Adrenal gland (tissue), 9 donors: ENCODE measurements at regions not wholly inside any gene's neighbourhood (a gene's known extent, or its start where the extent isn't known, plus 50 kb on each side); places are given as distances from the start of the nearest gene placed in this dataset.
A peak's percentile ranks its signal among the peaks of the same experiment; 100 is the strongest.

Experiments
- DNase-seq, 7 donors: peaks; one replicate each; pipeline ENCODE4 v3.0.0-alpha.2; 2019 to 2020
- H3K27ac ChIP-seq, 5 donors: fragments of 200-600 bp; sonication (generic) in 4 of 5; 1 replicate in 3 of 5; 2 replicates in 2 of 5; pipeline versions ENCODE4 v1.5.1 to v1.8.0; 2016 to 2020; ENCODE audit warnings: mild to moderate bottlenecking in 1 of 5
- H3K27me3 ChIP-seq: fragments of 200-600 bp; 2 replicates; pipeline ENCODE4 v1.8.0; 2021
- H3K36me3 ChIP-seq, 2 donors: fragments of 200-600 bp; replicated peaks in 1 of 2; 1 replicate in 1 of 2; 2 replicates in 1 of 2; pipeline versions ENCODE4 v1.5.1 to v1.8.0; 2018 to 2022
- H3K4me1 ChIP-seq, 2 donors: fragments of 200-600 bp; replicated peaks in 1 of 2; 1 replicate in 1 of 2; 2 replicates in 1 of 2; pipeline versions ENCODE4 v1.5.1 to v1.8.0; 2018 to 2021
- H3K4me3 ChIP-seq, 4 donors: fragments of 200-600 bp; sonication (generic) in 3 of 4; one replicate each; pipeline ENCODE4 v1.5.1; 2016 to 2018
- H3K9me3 ChIP-seq, 3 donors: fragments of 200-600 bp; sonication (generic) in 1 of 3; replicated peaks in 1 of 3; 1 replicate in 2 of 3; 2 replicates in 1 of 3; pipeline versions ENCODE4 v1.5.1 to v1.8.0; 2016 to 2021
- CTCF ChIP-seq, 6 experiments: fragments of 450-650 bp in 4 of 6; fragments of 200-600 bp in 2 of 6; sonication (generic) in 1 of 6; IDR thresholded peaks; 1 replicate in 5 of 6; 2 replicates in 1 of 6; pipeline versions ENCODE4 v1.5.1 to v1.8.0; 2016 to 2021; ENCODE audit warnings: antibody characterized with exemption in 6 of 6, mild to moderate bottlenecking in 2 of 6, moderate library complexity in 1 of 6
- POLR2A ChIP-seq, 2 donors: fragments of 450-650 bp; IDR thresholded peaks; one replicate each; pipeline ENCODE4 v1.6.1; 2017; ENCODE audit warnings: antibody characterized with exemption in 2 of 2, mild to moderate bottlenecking in 2 of 2, moderate library complexity in 1 of 2
- WGBS, 4 donors: extraction: QIAGEN DNeasy Blood & Tissue Kit in 2 of 4; methylation state at CpG; one replicate each; pipeline versions ENCODE4 v1.1.5 to v1.1.7; 2013 to 2017; 5-methylcytosine and 5-hydroxymethylcytosine counted together
- intact Hi-C, 2 donors: fragments of 100-400 bp; cut with DNase I; formaldehyde crosslinking; loops; one replicate each; pipeline versions ENCODE4 v1.14.1 to v1.15.0; 2022 to 2023
- donor health status: healthy with polysubstance abuse.
- donor health status: Bipolar disorder and iron deficiency.
- donor health status: DM: yes; HTN: yes; CAD: no.
- donor health status: DM: no; HTN: no; CAD: no.
- donor health status: DM: no; HTN: no; CAD: no.

DNA sequence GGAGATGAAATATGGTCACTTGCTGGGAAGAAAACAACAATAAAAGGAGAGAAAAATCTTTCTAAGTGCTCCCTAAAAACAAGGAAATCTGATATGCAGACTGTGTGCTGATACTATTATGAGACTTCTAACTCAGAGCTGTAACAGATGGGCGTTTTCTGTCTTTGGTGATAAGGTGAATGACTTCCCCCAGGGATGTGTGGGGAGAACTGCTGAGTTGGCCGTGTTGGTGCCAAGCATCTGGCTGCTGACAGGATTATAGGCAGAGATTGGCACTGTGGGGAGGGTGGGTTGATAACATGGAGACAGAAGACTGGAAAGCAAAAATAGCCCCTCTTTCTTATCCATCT is 438.5 kb upstream of the PLXNA2 start:
- H3K9me3 ChIP-seq, result no peaks in the 10 kb centered on the region
- WGBS, 4 donors, result 15 to 43% (median 29%) methylated on average over 2 of the region's 2 CpGs
- no peaks in the 10 kb centered on the region for H3K4me1 ChIP-seq
- H3K36me3 ChIP-seq, result no peaks in the 10 kb centered on the region
- TF ChIP-seq POLR2A (IDR thresholded peaks at IDR 0.05), result no peak
- TF ChIP-seq CTCF (IDR thresholded peaks at IDR 0.05), result no peak
- no peak overlapping the region for H3K4me3 ChIP-seq
- H3K27ac ChIP-seq, result peak overlapping the region in 1 of 5 donors; percentile 31
- H3K27me3 ChIP-seq, result no peaks in the 10 kb centered on the region
- intact Hi-C loops, result no loop called here
- DNase-seq, result no peak

GRCh38 chr1:208683141-208683540 is 439.0 kb upstream of the PLXNA2 start:
- no peaks in the 10 kb centered on the region for H3K9me3 ChIP-seq
- intact Hi-C loops, result no loop called here
- H3K27ac ChIP-seq, result no peak overlapping the region
- DNase-seq, result no peak
- no peaks in the 10 kb centered on the region for H3K36me3 ChIP-seq
- no peaks in the 10 kb centered on the region for H3K4me1 ChIP-seq
- TF ChIP-seq CTCF (IDR thresholded peaks at IDR 0.05), result no peak
- TF ChIP-seq POLR2A (IDR thresholded peaks at IDR 0.05), result no peak
- H3K4me3 ChIP-seq, result no peak overlapping the region
- no peaks in the 10 kb centered on the region for H3K27me3 ChIP-seq

DNA sequence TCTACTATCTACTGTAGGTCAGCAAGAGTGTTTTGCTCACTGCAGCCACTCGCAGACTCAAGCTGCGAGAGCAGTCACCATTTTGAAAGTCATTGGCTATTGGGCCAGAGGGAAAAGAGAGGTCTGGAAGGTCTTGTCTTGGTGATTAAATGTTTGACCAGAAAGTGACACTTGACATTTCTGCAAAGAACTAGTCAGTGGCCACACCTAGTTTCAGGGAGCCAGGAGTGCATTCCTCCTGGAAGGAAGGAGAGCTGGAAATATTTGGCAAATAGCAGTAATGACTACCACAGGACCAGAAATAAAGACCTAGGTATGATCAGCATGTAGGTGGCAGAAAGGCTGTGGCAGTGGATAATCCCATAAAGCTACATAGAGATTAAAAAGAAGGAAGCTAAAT is 440.0 kb upstream of the PLXNA2 start:
- Histone ChIP-seq H3K36me3 (no peaks in the 10 kb centered on the region), H3K4me3 (no peak overlapping the region), H3K9me3 (no peaks in the 10 kb centered on the region), H3K27ac (no peak overlapping the region), H3K27me3 (no peaks in the 10 kb centered on the region), H3K4me1 (no peaks in the 10 kb centered on the region)
- intact Hi-C loops, result no loop called here
- DNase-seq, result no peak
- TF ChIP-seq CTCF (IDR thresholded peaks at IDR 0.05) (no peak), POLR2A (IDR thresholded peaks at IDR 0.05) (no peak)
- WGBS, 4 donors, result 87 to 92% (median 91%) methylated on average over 2 of the region's 2 CpGs

- no peak overlapping the region for H3K27ac ChIP-seq
- 66 to 81% (median 74%) methylated on average over 2 of the region's 2 CpGs for WGBS, 4 donors
- H3K4me3 ChIP-seq, result no peak overlapping the region
- TF ChIP-seq CTCF (IDR thresholded peaks at IDR 0.05) (no peak), POLR2A (IDR thresholded peaks at IDR 0.05) (no peak)
- H3K9me3 ChIP-seq, result no peaks in the 10 kb centered on the region
- no peaks in the 10 kb centered on the region for H3K4me1 ChIP-seq
- intact Hi-C loops, result no loop called here
- no peaks in the 10 kb centered on the region for H3K27me3 ChIP-seq
- no peaks in the 10 kb centered on the region for H3K36me3 ChIP-seq
- DNase-seq, result no peak
Observed at GRCh38 chr1:208686592-208686991, 442.4 kb upstream of the PLXNA2 start.
